HAP-1 (cell line): ENCODE measurements at regions not wholly inside any gene's neighbourhood (a gene's known extent, or its start where the extent isn't known, plus 50 kb on each side); places are given as distances from the start of the nearest gene placed in this dataset.

Experiments
- DNase-seq, 2 experiments: peaks; one replicate each; pipeline ENCODE4 v3.0.0-alpha.2; 2016 to 2020; ENCODE audit warnings: low spot score in 2 of 2
- H3K27me3 ChIP-seq: fragments of 250-450 bp; sonication (Bioruptor Pico); 2 replicates; pipeline ENCODE4 v1.5.1; 2020; ENCODE audit warnings: low read depth, mild to moderate bottlenecking, moderate library complexity
- H3K36me3 ChIP-seq: fragments of 250-450 bp; sonication (Bioruptor Pico); replicated peaks from 2 replicates; pipeline ENCODE4 v1.5.1; 2020; ENCODE audit warnings: mild to moderate bottlenecking
- H3K4me1 ChIP-seq: fragments of 250-450 bp; sonication (Bioruptor Pico); 2 replicates; pipeline ENCODE4 v1.5.1; 2020; ENCODE audit warnings: mild to moderate bottlenecking
- H3K4me3 ChIP-seq: fragments of 250-450 bp; sonication (Bioruptor Pico); 2 replicates; pipeline ENCODE4 v1.5.1; 2020; ENCODE audit warnings: mild to moderate bottlenecking, moderate library complexity
- H3K9me3 ChIP-seq: fragments of 250-450 bp; sonication (Bioruptor Pico); 2 replicates; pipeline ENCODE4 v1.5.1; 2020; ENCODE audit warnings: mild to moderate bottlenecking, moderate library complexity
- in situ Hi-C: fragments of 300-500 bp; cut with MboI; formaldehyde crosslinking; loops from 3 replicates; pipeline ENCODE4 v1.14.3; 2020; ENCODE audit warnings: low sequenced_read_pairs, inconsistent platforms, mixed read lengths

- in situ Hi-C loops = no loop called here
- peaks cover 2% of the 10 kb centered on the region; the same call in 1 of the 2 replicates for H3K27me3 ChIP-seq
- no peaks in the 10 kb centered on the region for H3K4me1 ChIP-seq
- no peak overlapping the region for H3K4me3 ChIP-seq
- H3K36me3 ChIP-seq = no peaks in the 10 kb centered on the region
- H3K9me3 ChIP-seq = no peaks in the 10 kb centered on the region
- DNase-seq = no peak
Observed at GRCh38 chr3:178421069-178421468, 115.2 kb upstream of the KCNMB2 start.

- no peaks in the 10 kb centered on the region for H3K36me3 ChIP-seq
- no peak overlapping the region for H3K4me3 ChIP-seq
- H3K27me3 ChIP-seq = peaks cover 2% of the 10 kb centered on the region; the same call in 1 of the 2 replicates
- H3K9me3 ChIP-seq = no peaks in the 10 kb centered on the region
- in situ Hi-C loops = no loop called here
- H3K4me1 ChIP-seq = no peaks in the 10 kb centered on the region
- no peak for DNase-seq
Observed at GRCh38 chr3:178422406-178422805, 113.8 kb upstream of the KCNMB2 start.

GRCh38 chr3:178428037-178428436 lies 108.2 kb upstream of the KCNMB2 start:
- in situ Hi-C loops = loop anchor here (25.0 kb wide), 2 partner anchors 534 to 884 kb away; partner anchors contain the start of gene ZNF639
- no peak for DNase-seq
- H3K27me3 ChIP-seq = no peaks in the 10 kb centered on the region

GRCh38 chr3:178434206-178434805 lies 101.9 kb upstream of the KCNMB2 start:
- H3K4me1 ChIP-seq = peaks cover 14% of the 10 kb centered on the region
- H3K4me3 ChIP-seq = no peak overlapping the region
- in situ Hi-C loops = loop anchor here (25.0 kb wide), 2 partner anchors 528 to 878 kb away; partner anchors contain the start of gene ZNF639
- no peaks in the 10 kb centered on the region for H3K27me3 ChIP-seq
- H3K36me3 ChIP-seq = no peaks in the 10 kb centered on the region
- no peaks in the 10 kb centered on the region for H3K9me3 ChIP-seq
- no peak for DNase-seq

More at GRCh38 chr3:178428037-178428436, 108.2 kb upstream of the KCNMB2 start:
- H3K36me3 ChIP-seq = no peaks in the 10 kb centered on the region
- no peaks in the 10 kb centered on the region for H3K9me3 ChIP-seq
- no peak overlapping the region for H3K4me3 ChIP-seq
- H3K4me1 ChIP-seq = no peaks in the 10 kb centered on the region

GRCh38 chr3:178435575-178435974 lies 100.7 kb upstream of the KCNMB2 start:
- in situ Hi-C loops = loop anchor here (25.0 kb wide), 2 partner anchors 527 to 877 kb away; partner anchors contain the start of gene ZNF639
- Histone ChIP-seq H3K36me3 (no peaks in the 10 kb centered on the region), H3K4me1 (peaks cover 24% of the 10 kb centered on the region), H3K27me3 (no peaks in the 10 kb centered on the region), H3K4me3 (no peak overlapping the region), H3K9me3 (no peaks in the 10 kb centered on the region)
- DNase-seq = no peak

- no peaks in the 10 kb centered on the region for H3K36me3 ChIP-seq
- H3K4me1 ChIP-seq = peaks cover 25% of the 10 kb centered on the region
- no peaks in the 10 kb centered on the region for H3K27me3 ChIP-seq
- in situ Hi-C loops = loop anchor here (25.0 kb wide), 2 partner anchors 526 to 876 kb away; partner anchors contain the start of gene ZNF639
- no peaks in the 10 kb centered on the region for H3K9me3 ChIP-seq
- DNase-seq = peak in 1 of 2 experiments; percentile 70
- H3K4me3 ChIP-seq = no peak overlapping the region
Observed at GRCh38 chr3:178436773-178437172, 99.5 kb upstream of the KCNMB2 start.

GRCh38 chr3:178437236-178437635 lies 99.0 kb upstream of the KCNMB2 start:
- DNase-seq = no peak
- no peaks in the 10 kb centered on the region for H3K27me3 ChIP-seq
- in situ Hi-C loops = loop anchor here (25.0 kb wide), 2 partner anchors 525 to 875 kb away; partner anchors contain the start of gene ZNF639

GRCh38 chr3:178439504-178439903 lies 96.7 kb upstream of the KCNMB2 start:
- in situ Hi-C loops = loop anchor here (25.0 kb wide), 2 partner anchors 523 to 873 kb away; partner anchors contain the start of gene ZNF639
- H3K4me3 ChIP-seq = no peak overlapping the region
- peak; percentile 74 to 87 for DNase-seq
- no peaks in the 10 kb centered on the region for H3K27me3 ChIP-seq
- peaks cover 30% of the 10 kb centered on the region for H3K4me1 ChIP-seq
- no peaks in the 10 kb centered on the region for H3K9me3 ChIP-seq
- H3K36me3 ChIP-seq = no peaks in the 10 kb centered on the region

More at GRCh38 chr3:178437236-178437635, 99.0 kb upstream of the KCNMB2 start:
- H3K4me3 ChIP-seq = no peak overlapping the region
- peaks cover 25% of the 10 kb centered on the region for H3K4me1 ChIP-seq
- no peaks in the 10 kb centered on the region for H3K9me3 ChIP-seq
- H3K36me3 ChIP-seq = no peaks in the 10 kb centered on the region

GRCh38 chr3:178440043-178440442 lies 96.2 kb upstream of the KCNMB2 start:
- H3K4me1 ChIP-seq = peaks cover 30% of the 10 kb centered on the region
- no peaks in the 10 kb centered on the region for H3K9me3 ChIP-seq
- no peaks in the 10 kb centered on the region for H3K36me3 ChIP-seq
- peak; percentile 26 to 40 for DNase-seq
- H3K27me3 ChIP-seq = no peaks in the 10 kb centered on the region
- H3K4me3 ChIP-seq = no peak overlapping the region
- in situ Hi-C loops = loop anchor here (25.0 kb wide), 2 partner anchors 522 to 872 kb away; partner anchors contain the start of gene ZNF639

GRCh38 chr3:178443634-178444033 lies 92.6 kb upstream of the KCNMB2 start:
- in situ Hi-C loops = loop anchor here (25.0 kb wide), 2 partner anchors 519 to 869 kb away; partner anchors contain the start of gene ZNF639
- Histone ChIP-seq H3K4me3 (no peak overlapping the region), H3K4me1 (peaks cover 23% of the 10 kb centered on the region), H3K9me3 (no peaks in the 10 kb centered on the region), H3K36me3 (no peaks in the 10 kb centered on the region), H3K27me3 (no peaks in the 10 kb centered on the region)
- DNase-seq = no peak

- Histone ChIP-seq H3K9me3 (no peaks in the 10 kb centered on the region), H3K36me3 (no peaks in the 10 kb centered on the region), H3K27me3 (no peaks in the 10 kb centered on the region), H3K4me1 (peaks cover 10% of the 10 kb centered on the region), H3K4me3 (no peak overlapping the region)
- in situ Hi-C loops = loop anchor here (25.0 kb wide), 2 partner anchors 517 to 867 kb away; partner anchors contain the start of gene ZNF639
- no peak for DNase-seq
Observed at GRCh38 chr3:178445139-178445538, 91.1 kb upstream of the KCNMB2 start.

GRCh38 chr3:178446059-178446458 lies 90.2 kb upstream of the KCNMB2 start:
- in situ Hi-C loops = loop anchor here (25.0 kb wide), 2 partner anchors 516 to 866 kb away; partner anchors contain the start of gene ZNF639
- Histone ChIP-seq H3K27me3 (no peaks in the 10 kb centered on the region), H3K4me3 (no peak overlapping the region), H3K9me3 (no peaks in the 10 kb centered on the region), H3K4me1 (peaks cover 5% of the 10 kb centered on the region; the same call in 1 of the 2 replicates), H3K36me3 (no peaks in the 10 kb centered on the region)
- DNase-seq = no peak

GRCh38 chr3:178450476-178450875 lies 85.8 kb upstream of the KCNMB2 start:
- no peaks in the 10 kb centered on the region for H3K4me1 ChIP-seq
- in situ Hi-C loops = no loop called here
- H3K36me3 ChIP-seq = no peaks in the 10 kb centered on the region
- no peaks in the 10 kb centered on the region for H3K9me3 ChIP-seq
- H3K27me3 ChIP-seq = no peaks in the 10 kb centered on the region
- no peak overlapping the region for H3K4me3 ChIP-seq
- DNase-seq = no peak

- in situ Hi-C loops = no loop called here
- H3K4me1 ChIP-seq = no peaks in the 10 kb centered on the region
- no peaks in the 10 kb centered on the region for H3K9me3 ChIP-seq
- H3K4me3 ChIP-seq = no peak overlapping the region
- no peaks in the 10 kb centered on the region for H3K36me3 ChIP-seq
- no peak for DNase-seq
- no peaks in the 10 kb centered on the region for H3K27me3 ChIP-seq
Observed at GRCh38 chr3:178451799-178452198, 84.4 kb upstream of the KCNMB2 start.
